ENCODE measurements at regions not wholly inside any gene's neighbourhood (a gene's known extent, or its start where the extent isn't known, plus 50 kb on each side); places are given as distances from the start of the nearest gene placed in this dataset.
"Not testable (repeated sequence)": the region's sequence is repeated elsewhere in the genome, so short reads cannot be mapped to it uniquely, and the experiment has no call there.

DNA sequence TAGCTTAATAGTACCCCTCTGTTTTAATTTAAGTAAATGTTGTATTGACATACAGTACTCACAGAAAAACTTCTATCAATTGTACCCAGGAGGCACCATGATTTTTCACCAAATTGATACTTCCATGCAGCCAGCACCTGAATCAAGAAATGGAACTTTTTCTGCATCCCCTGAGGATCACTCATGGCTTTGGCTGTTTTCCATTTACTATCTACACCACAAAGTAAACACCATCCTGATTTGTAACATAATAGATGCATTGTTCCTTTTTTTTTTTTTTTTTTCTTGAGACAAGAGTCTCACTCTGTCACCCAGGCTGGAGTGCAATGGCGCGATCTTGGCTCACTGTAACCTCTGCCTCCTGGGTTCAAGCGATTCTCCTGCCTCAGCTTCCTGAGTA is 1066.8 kb downstream of the SOCS6 start:
- not testable (repeated sequence) for DNase-seq (ENCODE audit: low spot score)

DNA sequence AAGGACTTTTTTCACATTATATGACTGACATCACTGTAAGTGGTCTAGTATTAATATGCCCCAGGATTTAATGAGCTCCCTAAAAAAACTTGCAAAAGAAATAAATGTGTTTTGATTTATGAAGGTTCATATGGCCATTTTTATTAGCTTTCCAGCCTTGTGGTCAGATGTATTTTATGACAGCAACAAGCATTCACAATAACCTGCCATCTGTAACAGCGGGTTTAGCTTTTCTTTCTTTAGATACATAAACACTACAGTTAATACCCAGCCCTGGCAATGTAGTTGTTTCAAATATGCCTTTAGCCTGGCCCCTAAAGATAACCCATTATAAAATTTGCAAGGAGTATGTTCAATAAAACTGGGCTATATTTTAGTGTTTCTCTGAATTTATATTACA is 1063.8 kb downstream of the SOCS6 start:
- DNase-seq (ENCODE audit: low spot score), result no peak

DNA sequence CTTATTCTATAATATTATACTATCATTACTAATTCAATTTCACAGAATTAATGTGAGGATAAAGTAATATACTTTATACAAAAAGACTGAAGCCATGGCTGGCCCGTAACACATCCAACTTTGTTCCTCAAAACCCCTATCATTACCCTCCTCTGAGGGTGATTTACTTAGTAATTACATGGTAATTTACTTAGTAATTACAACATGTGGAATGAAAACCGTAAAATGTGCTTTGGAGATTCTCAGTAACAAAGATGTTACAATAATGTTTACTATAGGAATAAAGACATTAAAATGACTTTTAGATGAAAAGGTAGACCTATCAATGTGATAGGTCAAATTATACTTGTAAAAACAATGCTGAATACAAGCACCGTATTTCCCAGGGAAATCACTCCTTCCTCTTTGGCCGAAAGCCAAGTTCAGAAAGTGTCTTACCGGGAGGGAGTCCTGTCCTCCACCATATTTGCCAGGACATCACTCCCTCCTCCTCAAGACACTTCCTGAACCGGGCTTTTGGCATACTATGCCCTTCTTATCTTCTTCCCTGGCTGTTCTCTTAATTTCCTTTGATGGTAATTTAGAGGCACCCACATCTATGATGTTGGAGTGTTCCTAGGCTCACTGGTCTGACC is 1047.8 kb downstream of the SOCS6 start:
- no peak for DNase-seq (ENCODE audit: low spot score)

DNA sequence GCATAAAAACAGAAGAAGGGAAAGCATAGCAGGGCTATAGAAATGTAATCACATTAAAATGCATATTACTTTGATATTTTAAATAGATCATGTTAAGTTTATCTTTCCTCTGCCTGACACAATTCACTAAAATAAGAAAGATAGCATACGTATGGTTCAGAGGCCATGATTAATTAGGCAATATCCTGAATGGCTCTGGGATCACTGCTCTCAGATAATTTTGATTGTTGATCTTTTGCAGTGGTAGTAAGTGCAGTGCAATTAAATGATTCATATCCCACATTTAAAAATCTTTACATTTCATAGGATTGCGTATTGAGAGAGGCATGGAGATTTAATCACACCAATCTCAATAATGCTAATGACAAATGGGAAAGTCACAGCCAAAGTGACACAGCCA is 1040.7 kb downstream of the SOCS6 start:
- DNase-seq (ENCODE audit: low spot score), result no peak

DNA sequence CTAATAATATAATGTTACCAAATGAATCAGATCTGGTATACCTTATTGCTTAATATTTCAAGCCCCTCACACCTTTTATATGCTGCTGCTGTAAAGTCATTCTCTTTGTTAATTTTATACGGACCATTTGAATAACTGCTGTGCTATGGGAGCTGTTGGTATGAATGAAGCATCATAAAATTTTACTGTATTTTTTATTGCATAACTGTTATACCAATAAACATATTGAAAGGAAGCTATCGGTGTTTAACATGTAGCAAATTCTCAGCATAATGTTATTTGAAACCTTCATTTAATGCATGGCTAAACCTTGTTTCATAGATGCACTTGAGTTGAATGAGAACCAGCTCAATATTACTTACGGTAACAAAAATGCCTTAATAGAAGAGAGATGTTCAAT is 1040.3 kb downstream of the SOCS6 start:
- no peak for DNase-seq (ENCODE audit: low spot score)

DNA sequence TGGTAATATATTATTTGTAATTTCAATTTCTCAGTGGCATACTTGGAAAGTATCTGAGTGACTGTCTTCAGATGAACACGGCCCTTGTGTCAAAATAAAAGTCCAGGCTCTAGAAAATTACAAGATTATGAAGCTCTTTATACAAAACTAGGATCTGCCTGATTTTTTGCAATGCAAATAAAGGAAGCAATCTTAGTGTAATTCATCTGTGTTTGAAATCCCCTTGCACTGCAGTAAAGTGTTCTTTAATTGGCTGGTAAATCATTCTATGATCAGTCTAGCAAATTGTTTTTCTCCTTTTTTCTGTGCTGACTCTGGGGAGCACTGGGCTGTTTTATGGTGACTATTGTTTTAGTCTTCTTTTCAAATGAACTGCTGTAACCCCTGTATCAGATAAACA is 1039.0 kb downstream of the SOCS6 start:
- no peak for DNase-seq (ENCODE audit: low spot score)

DNA sequence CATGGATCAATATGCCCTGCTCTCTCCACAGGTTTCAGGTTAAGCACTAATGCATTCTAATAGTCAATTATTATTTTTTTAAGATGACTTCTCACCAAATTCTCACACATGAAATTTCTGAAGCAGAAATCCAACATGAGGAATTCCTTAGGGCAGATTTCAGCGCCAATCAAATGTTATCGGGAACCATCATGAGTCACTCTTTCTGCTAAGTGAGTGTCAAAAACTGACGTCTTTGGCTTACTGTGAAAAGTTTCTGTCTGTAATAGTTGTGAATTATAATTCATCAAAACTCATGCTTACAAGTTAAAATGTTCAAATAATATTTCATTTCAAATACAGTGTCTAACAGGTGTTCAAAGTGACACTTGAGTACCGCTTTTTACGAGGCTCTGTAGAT is 1038.6 kb downstream of the SOCS6 start:
- no peak for DNase-seq (ENCODE audit: low spot score)

DNA sequence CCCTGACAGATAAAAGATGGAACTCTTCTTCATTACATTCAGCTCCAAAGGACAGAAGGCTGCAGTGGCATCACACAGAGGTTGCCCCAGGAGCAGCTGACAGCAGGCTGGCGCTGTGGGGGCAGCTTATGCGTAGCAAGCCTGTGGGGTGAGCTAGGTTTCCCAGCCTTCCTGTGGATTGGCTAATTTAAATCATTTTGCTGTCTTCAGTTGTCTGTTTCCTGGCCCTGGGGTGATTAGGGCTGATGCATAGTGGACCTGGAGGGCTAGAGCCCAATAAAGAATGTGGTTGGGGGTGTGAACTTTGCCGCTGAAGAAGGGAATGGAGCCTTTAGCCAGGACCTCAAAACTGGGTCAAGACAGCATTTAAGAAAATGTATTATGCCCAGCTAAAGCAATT is 1038.0 kb downstream of the SOCS6 start:
- no peak for DNase-seq (ENCODE audit: low spot score)

DNA sequence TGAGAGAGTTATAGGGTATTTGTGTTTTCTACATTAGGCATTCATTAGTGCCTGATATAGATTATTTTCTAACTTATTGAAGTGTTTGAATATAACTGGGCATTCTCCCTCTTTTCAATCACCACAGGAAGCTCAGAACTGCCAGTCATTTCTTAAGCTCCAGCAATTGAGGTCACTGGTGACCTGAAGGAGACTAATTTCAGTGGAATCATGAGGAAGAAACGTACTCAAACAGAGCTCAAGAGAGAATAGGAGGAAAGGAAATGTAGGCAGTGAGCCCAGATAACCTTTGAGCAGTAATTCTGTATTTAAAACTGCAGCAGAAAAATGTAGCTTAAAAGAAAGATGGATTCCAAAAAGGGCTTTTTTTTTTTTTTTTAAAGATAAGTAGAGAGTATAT is 1035.5 kb downstream of the SOCS6 start:
- no peak for DNase-seq (ENCODE audit: low spot score)

DNA sequence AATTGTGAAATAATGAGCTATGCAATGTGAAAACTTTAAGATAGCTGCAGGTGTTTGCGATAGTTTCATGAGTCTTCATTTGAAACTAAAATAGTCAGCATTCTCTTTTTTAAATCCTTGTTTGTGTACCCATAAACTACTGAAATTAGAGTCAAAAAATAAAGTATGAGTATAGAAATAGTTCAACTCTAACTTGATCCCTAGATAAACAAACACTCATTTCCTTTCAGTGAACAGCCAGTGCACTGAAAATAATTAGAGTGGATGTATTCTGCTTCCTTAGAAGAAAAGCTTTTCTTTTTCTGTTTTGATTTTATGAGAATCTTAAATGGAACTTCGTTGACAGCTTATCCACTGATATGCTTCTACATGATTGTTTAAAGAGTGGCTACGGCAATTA is 1033.4 kb downstream of the SOCS6 start:
- no peak for DNase-seq (ENCODE audit: low spot score)

DNA sequence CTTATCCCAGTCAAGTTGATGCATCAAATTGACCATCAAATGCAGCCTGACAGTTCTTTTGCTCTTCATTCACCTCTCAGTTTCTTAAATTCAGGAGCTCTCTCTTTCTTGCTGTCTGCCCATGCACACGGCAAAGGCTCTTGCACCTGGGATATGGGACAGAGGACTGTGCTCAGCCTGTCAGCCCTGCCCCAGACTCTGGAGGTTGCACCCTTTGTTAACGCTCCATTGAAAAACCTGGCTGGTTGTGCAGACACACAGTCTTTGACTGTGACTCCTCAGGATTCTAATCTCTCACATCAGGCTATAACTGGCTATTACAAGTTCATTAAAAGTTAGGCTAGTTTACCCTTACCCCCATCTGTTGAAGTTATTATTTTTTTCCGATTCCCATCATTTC is 1032.5 kb downstream of the SOCS6 start:
- DNase-seq (ENCODE audit: low spot score), result no peak

DNA sequence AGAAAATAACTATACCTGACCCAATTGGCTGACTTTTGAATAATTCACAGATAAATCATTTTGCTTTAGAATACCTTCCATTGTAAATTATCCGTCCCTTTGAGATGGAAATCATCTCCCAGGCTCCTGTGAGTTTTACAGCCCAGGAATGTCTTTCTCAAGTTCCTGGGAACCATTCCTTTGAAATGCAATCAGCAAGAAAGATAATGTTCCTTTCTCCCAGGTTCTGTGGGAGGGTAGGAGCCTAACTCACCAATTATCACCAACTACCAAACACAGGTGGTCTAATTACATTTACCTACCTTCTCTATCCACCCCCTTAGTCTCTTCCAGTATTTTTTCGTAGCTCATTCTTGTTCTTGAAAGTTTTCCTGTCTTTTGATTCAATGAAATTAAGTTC is 1016.0 kb downstream of the SOCS6 start:
- DNase-seq (ENCODE audit: low spot score), result no peak

DNA sequence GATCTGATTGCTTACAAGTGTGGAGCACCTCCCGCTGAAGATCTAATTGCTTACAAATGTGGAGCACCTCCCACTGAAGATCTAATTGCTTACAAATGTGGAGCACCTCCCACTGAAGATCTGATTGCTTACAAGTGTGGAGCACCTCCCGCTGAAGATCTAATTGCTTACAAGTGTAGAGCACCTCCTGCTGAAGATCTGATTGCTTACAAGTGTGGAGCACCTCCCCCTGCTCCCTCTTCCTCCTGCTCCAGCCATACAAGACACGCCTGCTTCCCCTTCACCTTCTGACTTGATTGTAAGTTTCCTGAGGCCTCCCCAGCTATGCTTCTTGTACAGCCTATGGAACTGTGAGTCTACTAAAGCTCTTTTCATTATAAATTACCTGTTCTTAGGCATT is 1014.9 kb downstream of the SOCS6 start:
- DNase-seq (ENCODE audit: low spot score), result not testable (repeated sequence)

DNA sequence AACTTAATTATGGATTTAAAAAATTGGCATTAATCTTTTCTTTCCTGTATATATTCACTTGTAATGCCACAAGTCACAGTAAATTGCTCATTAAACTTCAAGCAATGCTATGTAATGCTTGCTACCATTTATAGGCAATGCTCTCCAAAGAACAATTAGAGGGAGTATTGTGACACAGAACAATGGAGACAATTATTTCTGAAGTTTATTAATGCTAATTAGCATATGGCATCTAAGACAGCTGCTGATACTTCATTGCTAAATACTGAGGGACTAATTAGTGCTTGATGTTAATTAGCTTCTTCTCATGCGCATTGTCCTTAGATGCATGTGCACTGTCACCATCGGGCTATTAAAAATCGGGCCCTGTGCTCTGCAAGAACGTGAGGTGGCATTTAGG is 1012.8 kb downstream of the SOCS6 start:
- DNase-seq (ENCODE audit: low spot score), result no peak

DNA sequence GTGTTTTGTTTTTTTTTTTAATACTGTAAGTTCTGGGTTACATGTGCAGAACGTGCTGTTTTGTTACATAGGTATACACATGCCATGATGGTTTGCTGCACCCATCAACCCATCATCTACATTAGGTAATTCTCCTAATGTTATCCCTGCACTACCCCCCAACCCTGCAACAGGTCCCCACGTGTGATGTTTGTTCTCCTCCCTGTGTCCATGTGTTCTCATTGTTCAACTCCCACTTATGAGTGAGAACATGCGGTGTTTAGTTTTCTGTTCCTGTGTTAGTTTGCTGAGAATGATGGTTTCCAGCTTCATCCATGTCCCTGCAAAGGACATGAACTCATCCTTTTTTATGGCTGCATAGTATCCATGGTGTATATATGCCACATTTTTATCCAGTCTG is 1005.4 kb downstream of the SOCS6 start:
- DNase-seq (ENCODE audit: low spot score), result not testable (repeated sequence)

DNA sequence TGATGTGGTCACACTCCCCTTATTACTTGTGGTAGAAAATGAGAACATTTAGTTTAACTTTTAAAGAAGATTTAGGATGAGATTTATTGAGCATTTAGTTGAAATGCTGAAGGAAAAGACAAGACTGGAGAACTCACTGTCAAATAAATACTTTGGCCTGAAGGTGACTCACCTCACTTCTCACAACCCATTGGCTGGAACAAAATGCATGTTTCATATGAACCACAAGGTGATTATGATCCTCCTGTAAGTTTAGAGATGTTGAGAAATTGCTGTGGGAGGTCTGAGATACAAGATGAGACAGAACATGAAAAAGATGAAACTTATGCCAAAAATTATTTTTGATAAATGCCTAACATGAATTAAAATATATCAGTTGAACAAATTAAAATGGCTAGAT is 1004.5 kb downstream of the SOCS6 start:
- no peak for DNase-seq (ENCODE audit: low spot score)

DNA sequence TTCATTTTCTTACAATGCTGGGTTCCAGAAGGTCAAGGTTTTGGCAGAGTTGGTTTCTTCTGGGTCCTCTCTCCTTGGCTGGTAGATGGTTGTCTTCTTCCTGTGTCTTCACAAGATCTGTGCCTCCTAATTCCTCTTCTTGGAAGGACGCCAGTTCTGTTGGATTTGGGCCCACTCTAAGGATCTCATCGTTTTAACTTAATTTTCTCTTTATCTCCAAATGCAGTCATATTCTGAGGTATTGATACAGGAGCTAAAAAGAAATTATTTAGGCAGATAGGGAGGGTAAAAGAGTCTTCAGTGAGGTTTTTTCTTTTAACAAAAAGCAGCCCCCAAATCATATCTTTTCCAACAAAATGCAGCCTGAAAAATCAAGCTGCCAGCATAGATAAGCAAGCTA is 998.4 kb downstream of the SOCS6 start:
- no peak for DNase-seq (ENCODE audit: low spot score)

DNA sequence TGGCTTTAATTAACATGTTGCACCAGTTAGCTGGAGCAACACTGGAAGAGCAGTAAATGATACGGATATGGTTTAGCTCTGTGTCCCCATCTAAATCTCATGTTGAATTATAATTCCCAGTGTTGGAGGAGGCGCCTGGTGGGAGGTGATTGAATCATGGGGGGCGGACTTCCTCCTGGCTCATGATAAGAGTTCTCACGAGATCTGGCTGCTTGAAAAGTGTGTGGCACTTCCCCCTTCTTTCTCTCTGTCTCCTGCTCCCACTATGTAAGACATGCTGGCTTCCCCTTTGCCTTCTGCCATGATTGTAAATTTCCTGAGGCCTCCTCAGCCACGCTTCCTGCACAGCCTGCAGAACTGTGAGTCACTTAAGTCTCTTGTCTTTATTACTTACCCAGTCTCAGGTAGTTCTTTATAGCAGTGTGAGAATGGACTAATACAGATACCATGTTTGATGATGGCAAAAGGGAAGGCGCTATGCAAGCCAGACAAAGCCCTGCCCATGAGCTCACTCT is 963.6 kb downstream of the SOCS6 start:
- DNase-seq (ENCODE audit: low spot score), result no peak

DNA sequence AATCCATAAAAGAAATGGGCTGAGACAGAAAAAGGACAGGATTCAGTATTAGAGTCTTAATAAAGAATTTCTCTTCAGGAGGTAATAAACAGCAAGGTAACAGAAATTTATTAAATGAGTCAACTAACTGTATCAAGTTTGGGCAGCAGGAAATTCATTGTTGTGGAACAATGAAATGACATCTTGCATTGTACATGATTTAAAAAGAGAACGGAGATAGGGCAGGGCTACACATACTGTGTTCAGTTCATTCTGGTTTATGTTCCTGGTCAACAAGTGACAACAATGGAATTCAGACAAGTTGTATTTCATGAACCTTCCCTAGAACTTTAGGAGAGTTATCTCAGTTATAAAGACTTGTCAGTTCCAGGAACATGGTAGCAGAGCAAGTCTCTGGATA is 961.3 kb downstream of the SOCS6 start:
- DNase-seq (ENCODE audit: low spot score), result no peak

DNA sequence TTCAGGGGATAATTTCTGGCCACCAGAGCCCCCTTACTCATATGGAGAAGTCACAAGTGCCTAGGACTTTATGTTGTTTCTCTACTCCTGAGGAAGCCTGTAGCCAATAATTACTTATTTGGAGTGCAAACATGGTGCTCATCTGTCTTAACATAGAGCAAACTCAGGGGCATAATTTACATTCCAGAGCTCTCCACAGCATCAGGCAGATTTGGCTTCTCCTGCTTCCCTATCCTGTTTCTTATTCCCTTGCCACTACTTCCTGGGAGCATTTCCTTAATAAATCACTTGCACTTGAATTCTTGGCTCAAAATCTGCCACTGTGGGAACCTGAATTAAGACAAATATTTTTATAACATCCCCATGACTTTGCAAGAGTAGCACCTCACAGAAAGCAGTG is 960.9 kb downstream of the SOCS6 start:
- DNase-seq (ENCODE audit: low spot score), result no peak

DNA sequence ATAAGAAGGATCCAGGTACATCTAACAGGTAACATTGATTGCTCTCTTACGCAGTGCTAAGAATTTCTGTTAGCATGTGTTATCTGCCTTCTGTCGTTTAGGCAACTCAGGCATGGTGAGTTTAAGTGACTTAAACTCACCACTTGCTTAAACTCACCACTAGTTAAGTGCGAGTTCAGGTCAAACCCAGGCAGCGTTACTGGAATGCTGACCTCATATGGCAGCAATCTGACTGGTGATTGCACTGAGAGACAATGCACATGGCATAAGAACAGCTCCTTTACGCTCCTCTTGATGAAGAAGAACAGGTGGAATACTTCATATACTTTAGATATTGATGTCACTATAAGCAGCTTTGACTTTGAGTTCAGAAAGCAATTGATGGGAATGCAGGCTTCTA is 954.1 kb downstream of the SOCS6 start:
- no peak for DNase-seq (ENCODE audit: low spot score)

DNA sequence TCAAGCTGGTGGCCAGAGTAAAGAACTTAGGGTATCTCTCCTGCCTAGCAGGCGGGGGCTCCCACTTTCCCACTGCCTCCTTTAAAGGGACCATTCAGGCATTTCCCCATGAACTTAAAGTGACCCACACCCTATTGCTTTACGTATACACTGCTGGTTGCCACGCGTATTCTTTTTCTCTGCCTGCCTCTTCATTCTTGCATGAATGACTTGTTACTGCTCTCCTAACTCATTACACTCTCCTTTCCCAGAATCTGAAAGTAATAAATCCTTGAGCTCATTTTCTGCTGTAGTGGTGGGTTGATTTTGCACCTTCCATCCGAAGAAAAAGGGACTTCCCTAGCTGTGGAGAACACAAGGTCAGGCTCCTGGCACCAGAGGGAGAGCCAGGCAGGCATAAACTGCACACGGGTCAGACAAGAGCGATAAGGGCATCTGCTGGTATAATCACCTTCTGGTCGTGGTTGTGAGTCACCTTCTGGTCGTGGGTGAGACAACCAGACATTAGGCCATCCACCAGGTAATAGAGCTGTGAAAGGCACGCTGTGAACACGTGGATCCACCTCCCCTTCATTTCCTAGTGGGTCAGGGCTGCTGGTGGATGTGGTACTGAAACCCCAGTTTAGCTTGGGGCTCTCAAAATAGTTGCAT is 950.3 kb downstream of the SOCS6 start:
- no peak for DNase-seq (ENCODE audit: low spot score)

DNA sequence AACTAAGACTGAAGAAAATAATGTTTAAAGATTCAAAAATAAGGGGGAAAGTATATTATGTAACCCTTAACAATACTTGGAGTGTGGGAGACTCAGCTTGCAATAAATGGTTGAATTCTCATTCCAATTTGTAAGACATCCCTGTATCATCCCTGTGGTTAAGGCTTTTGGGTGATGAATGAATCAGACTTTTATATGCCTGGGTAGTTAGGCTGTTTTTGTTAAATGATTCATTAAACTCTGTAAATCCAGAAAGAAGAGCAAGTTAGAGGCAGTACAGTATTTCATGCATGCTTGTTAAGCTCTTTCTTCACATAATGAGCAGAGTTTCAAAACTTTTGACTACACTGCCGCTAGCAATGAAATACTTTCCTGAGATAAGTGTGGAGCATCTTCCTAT is 948.8 kb downstream of the SOCS6 start:
- DNase-seq (ENCODE audit: low spot score), result no peak

DNA sequence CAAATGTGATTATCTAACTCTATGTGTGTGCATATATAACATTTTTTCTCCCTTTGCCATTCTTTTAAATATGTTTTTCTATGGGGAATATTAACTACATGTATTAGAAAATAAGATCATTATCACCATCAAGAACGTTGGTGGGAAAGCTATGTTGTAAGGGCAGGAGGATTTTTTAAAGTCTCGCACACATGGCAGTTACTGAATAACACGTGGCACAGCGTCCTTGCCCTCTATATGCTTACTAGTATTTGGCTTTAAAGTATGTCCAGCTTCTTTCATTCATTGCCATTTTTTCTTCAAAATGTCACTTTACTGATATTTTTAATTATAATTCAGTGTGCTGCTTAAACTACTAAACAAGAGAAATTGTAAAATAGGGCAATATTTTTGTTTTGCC is 944.3 kb downstream of the SOCS6 start:
- DNase-seq (ENCODE audit: low spot score), result no peak

All from Ammon's horn (tissue), 1 donor.